SHP77 (cell line): ENCODE measurements at regions not wholly inside any gene's neighbourhood (a gene's known extent, or its start where the extent isn't known, plus 50 kb on each side); places are given as distances from the start of the nearest gene placed in this dataset.

Experiments
- DNase-seq, 2 experiments: peaks; one replicate each; lab custom pipeline; 2025; lab: John Stamatoyannopoulos, UW

- DNase-seq: peak in 1 of 2 experiments; percentile 7
Observed at GRCh38 chr7:21146642-21147423, 281.1 kb upstream of the SP4 start.

GRCh38 chr7:21149809-21150208 is 278.1 kb upstream of the SP4 start:
- peak; percentile 80 to 84 for DNase-seq

GRCh38 chr7:21154614-21155013 is 273.3 kb upstream of the SP4 start:
- DNase-seq: no peak

GRCh38 chr7:21159506-21159905 is 268.4 kb upstream of the SP4 start:
- DNase-seq: no peak

GRCh38 chr7:21160401-21160800 is 267.5 kb upstream of the SP4 start:
- no peak for DNase-seq

GRCh38 chr7:21167942-21168341 is 259.9 kb upstream of the SP4 start:
- no peak for DNase-seq

GRCh38 chr7:21169667-21170580 is 258.0 kb upstream of the SP4 start:
- no peak for DNase-seq

- no peak for DNase-seq
Observed at GRCh38 chr7:21172800-21173199, 255.1 kb upstream of the SP4 start.

- DNase-seq: no peak
Observed at GRCh38 chr7:21173436-21173835, 254.4 kb upstream of the SP4 start.

GRCh38 chr7:21175714-21176113 is 252.2 kb upstream of the SP4 start:
- DNase-seq: no peak

- no peak for DNase-seq
Observed at GRCh38 chr7:21184942-21185652, 242.8 kb upstream of the SP4 start.

GRCh38 chr7:21185653-21186265 is 242.1 kb upstream of the SP4 start:
- no peak for DNase-seq

DNA sequence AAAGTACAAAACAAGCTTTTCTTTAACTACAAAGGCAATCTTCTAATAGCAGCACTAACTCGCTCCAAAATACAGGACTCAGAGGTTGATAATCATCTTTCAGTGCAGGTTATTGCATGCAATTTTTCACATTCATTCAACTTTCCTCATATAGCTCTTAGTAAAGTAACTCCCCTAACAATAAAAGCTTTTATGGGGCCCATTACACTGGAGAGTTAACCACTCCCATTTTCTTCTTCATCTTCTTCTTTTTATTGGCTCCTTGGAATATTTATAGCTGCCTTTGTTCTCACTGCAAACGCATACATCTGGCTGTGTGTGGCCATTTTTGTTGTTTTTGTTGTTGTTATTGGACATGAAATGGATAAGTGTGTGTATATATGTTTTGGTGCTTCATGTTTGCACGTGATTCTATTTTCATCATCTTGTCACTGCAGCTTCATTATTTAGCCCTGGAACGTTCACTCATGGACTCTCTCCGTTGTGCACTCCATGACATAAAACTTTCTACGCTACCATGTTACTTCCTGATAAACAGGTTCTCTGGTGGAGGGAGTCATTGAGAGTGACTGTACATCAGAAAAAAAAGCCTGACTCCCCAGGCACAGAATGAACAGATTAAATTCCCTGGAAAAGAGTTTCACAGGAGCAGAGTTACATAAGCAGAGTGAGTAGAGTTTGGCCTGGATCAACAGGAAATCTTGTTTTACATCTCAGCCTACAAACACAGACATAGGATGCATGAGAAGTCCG is 236.4 kb upstream of the SP4 start:
- DNase-seq: no peak

GRCh38 chr7:21192657-21193056 is 235.2 kb upstream of the SP4 start:
- DNase-seq: no peak

GRCh38 chr7:21193895-21194294 is 234.0 kb upstream of the SP4 start:
- DNase-seq: no peak

DNA sequence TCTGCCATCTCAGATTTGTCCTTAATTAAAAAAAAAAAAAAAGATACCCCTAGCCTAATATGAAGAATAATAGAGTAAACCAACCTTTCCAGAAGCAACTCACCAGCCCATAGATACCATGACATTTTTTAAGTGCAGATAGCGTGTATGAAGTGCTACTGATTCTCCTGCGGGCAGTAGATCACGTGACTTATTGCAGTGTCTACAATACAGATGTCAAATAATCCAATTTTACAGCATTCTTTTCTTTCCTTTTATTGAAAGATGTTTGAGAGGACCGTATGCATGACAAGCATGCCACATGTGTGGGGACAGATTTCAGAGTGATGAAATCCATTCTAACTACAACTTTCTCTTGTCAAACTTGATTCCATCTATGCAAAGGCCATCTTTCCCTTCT is 232.9 kb upstream of the SP4 start:
- no peak for DNase-seq

GRCh38 chr7:21198921-21199320 is 229.0 kb upstream of the SP4 start:
- DNase-seq: no peak

GRCh38 chr7:21200503-21200902 is 227.4 kb upstream of the SP4 start:
- DNase-seq: no peak

DNA sequence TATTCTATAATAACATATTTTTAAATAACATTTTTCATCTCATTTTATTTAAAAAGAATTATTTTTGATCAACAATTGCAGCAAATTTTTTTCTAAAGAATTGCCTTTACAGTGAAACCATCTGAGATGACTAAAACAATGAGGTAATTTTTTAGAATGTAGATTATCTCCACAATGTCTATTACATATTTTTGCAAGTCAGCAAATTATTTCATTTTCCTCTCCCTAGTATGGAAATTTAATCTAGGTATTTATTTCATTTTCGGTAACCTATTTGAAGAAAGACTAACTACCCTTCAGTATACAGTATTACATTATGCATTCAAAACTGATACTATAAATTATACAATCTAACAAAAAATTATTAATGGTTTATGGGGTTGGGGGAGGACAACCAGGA is 213.2 kb upstream of the SP4 start:
- DNase-seq: no peak

- DNase-seq: no peak
Observed at GRCh38 chr7:21215307-21215706, 212.6 kb upstream of the SP4 start.

DNA sequence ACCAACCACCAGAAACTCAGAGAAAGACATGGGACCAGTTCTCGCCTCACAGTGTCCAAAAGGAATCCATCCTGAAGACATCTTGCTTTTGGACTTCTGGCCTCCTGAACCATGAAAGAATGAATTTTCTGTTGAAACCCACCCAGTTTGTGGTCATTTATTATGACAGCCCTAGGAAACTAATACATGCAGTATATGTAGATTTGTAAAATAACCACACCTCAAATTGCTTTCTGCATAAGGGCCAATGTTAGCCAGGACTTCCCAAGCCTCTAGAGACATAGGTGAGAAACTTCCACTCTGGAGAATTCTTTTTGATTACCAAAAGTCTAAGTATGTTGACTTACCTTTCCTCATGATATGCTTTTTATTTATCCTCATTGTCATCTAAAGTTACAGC is 210.5 kb upstream of the SP4 start:
- no peak for DNase-seq
